Gastroesophageal sphincter (tissue), 3 donors: ENCODE measurements at regions not wholly inside any gene's neighbourhood (a gene's known extent, or its start where the extent isn't known, plus 50 kb on each side); places are given as distances from the start of the nearest gene placed in this dataset.

Experiments used
- CTCF ChIP-seq, 4 experiments: fragments of 200-600 bp in 2 of 4; fragments of 450-650 bp in 2 of 4; sonication (generic) in 1 of 4; IDR thresholded peaks; one replicate each; pipeline ENCODE4 v1.5.1; 2017 to 2019; ENCODE audit warnings: antibody characterized with exemption in 4 of 4, mild to moderate bottlenecking in 2 of 4, moderate library complexity in 2 of 4
- EP300 ChIP-seq: sonication (generic); formaldehyde crosslinking; IDR thresholded peaks from one replicate; pipeline ENCODE4 v1.6.1; 2017; ENCODE audit warnings: antibody characterized with exemption, mild to moderate bottlenecking
- POLR2AphosphoS5 ChIP-seq: sonication (generic); formaldehyde crosslinking; IDR thresholded peaks from one replicate; pipeline ENCODE4 v1.6.1; 2017; ENCODE audit warnings: antibody characterized with exemption

- TF ChIP-seq POLR2AphosphoS5 (no peak), EP300 (no peak), CTCF (IDR thresholded peaks at IDR 0.05) (no peak)
Observed at GRCh38 chr10:4637657-4638056, 188.3 kb upstream of the AKR1E2 start.
